ENCODE measurements at regions not wholly inside any gene's neighbourhood (a gene's known extent, or its start where the extent isn't known, plus 50 kb on each side); places are given as distances from the start of the nearest gene placed in this dataset.

DNA sequence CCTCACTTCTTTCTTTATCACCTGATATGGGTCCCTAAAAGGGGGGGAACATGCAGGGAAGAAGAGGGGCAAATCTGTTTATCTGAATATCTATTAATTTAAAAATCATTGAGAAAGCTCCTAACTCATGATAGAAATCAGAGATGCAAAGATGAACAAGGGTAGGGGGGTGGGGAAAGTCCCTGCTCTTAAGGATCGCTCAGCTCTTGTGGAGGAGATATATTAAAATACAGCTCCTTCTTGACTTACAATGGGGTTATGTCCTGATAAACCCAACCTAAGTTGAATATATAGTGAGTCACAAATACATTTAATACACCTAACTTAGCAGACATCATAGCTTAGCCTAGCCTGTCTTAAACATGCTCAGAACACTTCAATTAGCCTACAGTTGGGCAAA is 237.5 kb downstream of the MAF start:
- H3K4me3 ChIP-seq: no peak overlapping the region
- no peaks in the 10 kb centered on the region for H3K36me3 ChIP-seq (replicated peaks in 1 of 2)
- no peaks in the 10 kb centered on the region for H3K27me3 ChIP-seq
- intact Hi-C loops (cut with DNase I): no loop called here
- H3K27ac ChIP-seq: no peak overlapping the region
- H3K4me1 ChIP-seq (replicated peaks in 1 of 2): no peaks in the 10 kb centered on the region
- TF ChIP-seq, protein P1, sequence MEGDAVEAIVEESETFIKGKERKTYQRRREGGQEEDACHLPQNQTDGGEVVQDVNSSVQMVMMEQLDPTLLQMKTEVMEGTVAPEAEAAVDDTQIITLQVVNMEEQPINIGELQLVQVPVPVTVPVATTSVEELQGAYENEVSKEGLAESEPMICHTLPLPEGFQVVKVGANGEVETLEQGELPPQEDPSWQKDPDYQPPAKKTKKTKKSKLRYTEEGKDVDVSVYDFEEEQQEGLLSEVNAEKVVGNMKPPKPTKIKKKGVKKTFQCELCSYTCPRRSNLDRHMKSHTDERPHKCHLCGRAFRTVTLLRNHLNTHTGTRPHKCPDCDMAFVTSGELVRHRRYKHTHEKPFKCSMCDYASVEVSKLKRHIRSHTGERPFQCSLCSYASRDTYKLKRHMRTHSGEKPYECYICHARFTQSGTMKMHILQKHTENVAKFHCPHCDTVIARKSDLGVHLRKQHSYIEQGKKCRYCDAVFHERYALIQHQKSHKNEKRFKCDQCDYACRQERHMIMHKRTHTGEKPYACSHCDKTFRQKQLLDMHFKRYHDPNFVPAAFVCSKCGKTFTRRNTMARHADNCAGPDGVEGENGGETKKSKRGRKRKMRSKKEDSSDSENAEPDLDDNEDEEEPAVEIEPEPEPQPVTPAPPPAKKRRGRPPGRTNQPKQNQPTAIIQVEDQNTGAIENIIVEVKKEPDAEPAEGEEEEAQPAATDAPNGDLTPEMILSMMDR (IDR thresholded peaks at IDR 0.05): no peak
- TF ChIP-seq POLR2A (IDR thresholded peaks at IDR 0.05): no peak
- no peaks in the 10 kb centered on the region for H3K9me3 ChIP-seq (replicated peaks in 1 of 3)
- no peak for DNase-seq
- WGBS, 4 donors: 87 to 100% (median 91%) methylated on average over 1 of the region's 1 CpG

DNA sequence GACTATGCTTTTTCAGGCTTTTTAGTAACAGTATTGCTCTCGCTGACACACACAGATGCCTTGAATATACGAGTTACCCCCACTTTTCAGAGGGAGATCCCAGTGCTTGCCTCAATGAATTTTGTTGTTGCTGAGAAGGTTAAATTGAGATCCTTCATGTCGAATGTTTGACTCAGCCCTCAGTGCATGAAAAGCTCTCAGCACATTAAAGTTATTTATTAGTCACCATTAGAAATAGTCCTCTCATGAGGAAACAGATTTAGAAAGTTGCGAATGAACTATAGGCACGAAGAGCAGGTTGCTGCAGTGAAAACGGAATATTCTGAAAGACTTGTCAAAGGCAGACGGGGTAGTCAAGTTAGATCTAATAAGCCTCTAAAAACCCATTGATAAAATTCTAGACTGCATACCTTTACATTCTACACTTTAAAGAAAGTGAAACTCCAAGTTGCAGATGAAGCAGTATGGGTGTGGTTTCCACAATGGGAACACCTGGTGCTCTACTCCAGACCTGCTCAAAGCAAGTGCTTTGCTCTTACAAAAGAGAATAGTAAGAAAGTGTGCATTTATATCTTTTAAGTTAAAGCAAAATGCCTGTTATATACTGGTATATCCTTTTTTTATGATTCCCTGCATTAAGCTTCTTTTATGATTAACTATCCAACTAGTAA is 238.1 kb downstream of the MAF start:
- WGBS, 4 donors: 77 to 86% (median 78%) methylated on average over 7 of the region's 7 CpGs
- DNase-seq: no peak
- no peaks in the 10 kb centered on the region for H3K36me3 ChIP-seq (replicated peaks in 1 of 2)

DNA sequence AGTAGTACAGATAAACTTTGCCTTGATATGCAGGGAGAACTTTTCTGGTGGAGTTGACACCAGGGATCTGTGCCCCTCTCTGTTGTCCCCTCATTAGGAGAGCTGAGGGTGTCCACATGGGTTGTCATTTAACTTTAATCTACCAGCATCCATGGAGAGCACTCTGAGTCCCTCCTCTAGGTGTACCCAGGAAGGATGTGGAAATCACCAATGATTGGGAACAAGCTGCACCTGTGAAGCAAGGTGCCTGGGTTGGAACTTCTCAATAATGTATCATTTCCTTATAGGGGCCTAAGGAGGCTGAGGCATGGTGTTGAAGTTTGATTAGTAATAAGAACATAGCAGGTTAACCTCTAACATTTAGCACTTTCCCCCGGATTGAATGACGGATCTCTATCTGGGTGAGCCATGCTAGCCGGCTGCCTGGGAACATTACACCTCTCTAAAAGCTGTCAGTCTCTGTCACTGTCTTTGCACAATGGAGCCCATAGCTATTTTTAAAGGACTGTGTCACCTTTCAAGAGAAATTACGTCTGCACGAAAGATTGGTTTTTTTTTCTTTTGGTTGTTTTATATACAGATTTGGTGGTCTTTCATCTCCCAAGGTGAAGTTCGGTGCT is 239.3 kb downstream of the MAF start:
- H3K9me3 ChIP-seq (replicated peaks in 1 of 3): no peaks in the 10 kb centered on the region
- no peaks in the 10 kb centered on the region for H3K36me3 ChIP-seq (replicated peaks in 1 of 2)
- intact Hi-C loops (cut with DNase I): no loop called here
- no peak for TF ChIP-seq POLR2A (IDR thresholded peaks at IDR 0.05)
- TF ChIP-seq, protein P1 (IDR thresholded peaks at IDR 0.05): no peak
- DNase-seq: no peak
- no peaks in the 10 kb centered on the region for H3K27me3 ChIP-seq
- WGBS, 4 donors: 86 to 88% (median 87%) methylated on average over 6 of the region's 6 CpGs
- H3K4me3 ChIP-seq: no peak overlapping the region
- H3K4me1 ChIP-seq (replicated peaks in 1 of 2): no peaks in the 10 kb centered on the region
- no peak overlapping the region for H3K27ac ChIP-seq

More for the DNA sequence above, 238.1 kb downstream of the MAF start:
- Histone ChIP-seq H3K27me3 (no peaks in the 10 kb centered on the region), H3K27ac (no peak overlapping the region), H3K4me1 (replicated peaks in 1 of 2) (no peaks in the 10 kb centered on the region), H3K4me3 (no peak overlapping the region), H3K9me3 (replicated peaks in 1 of 3) (no peaks in the 10 kb centered on the region)
- intact Hi-C loops (cut with DNase I): no loop called here
- TF ChIP-seq, protein P1 (IDR thresholded peaks at IDR 0.05): no peak
- TF ChIP-seq POLR2A (IDR thresholded peaks at IDR 0.05): no peak

DNA sequence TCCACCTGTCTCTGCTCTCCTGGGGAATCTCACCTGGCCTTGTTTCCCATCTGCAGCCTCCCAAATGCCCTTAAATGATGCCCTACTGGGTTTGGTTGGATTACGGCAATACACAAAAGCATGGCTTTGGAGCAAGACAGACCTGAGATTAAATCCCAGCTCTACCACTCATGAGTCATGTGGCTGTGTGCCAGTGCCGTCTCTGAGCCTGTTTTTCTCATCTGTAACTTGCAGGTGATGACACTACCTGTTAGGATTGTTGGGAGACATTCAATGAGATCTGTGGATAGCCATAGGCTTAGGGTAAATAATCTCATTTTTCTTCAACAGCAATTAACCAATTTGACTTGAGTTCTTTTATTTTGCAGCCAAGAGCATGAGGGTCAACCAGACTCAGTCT is 240.3 kb downstream of the MAF start:
- Histone ChIP-seq H3K4me3 (no peak overlapping the region), H3K4me1 (replicated peaks in 1 of 2) (no peaks in the 10 kb centered on the region), H3K27ac (no peak overlapping the region), H3K36me3 (replicated peaks in 1 of 2) (no peaks in the 10 kb centered on the region), H3K9me3 (replicated peaks in 1 of 3) (no peaks in the 10 kb centered on the region), H3K27me3 (no peaks in the 10 kb centered on the region)
- intact Hi-C loops (cut with DNase I): no loop called here
- DNase-seq: no peak
- WGBS, 4 donors: 70 to 78% (median 75%) methylated on average over 2 of the region's 2 CpGs
- TF ChIP-seq POLR2A (IDR thresholded peaks at IDR 0.05): no peak
- TF ChIP-seq, protein P1 (IDR thresholded peaks at IDR 0.05): no peak

Measured in adrenal gland (tissue), 9 donors.